Fibroblast of skin of left quadriceps (primary cell): ENCODE measurements at regions not wholly inside any gene's neighbourhood (a gene's known extent, or its start where the extent isn't known, plus 50 kb on each side); places are given as distances from the start of the nearest gene placed in this dataset.
"Not testable (repeated sequence)": the region's sequence is repeated elsewhere in the genome, so short reads cannot be mapped to it uniquely, and the experiment has no call there.

Experiments
- DNase-seq, 2 experiments: peaks; one replicate each; pipeline ENCODE4 v3.0.0-alpha.2; 2013; ENCODE audit warnings: low read depth in 2 of 2

- no peak for DNase-seq
Measured at GRCh38 chr10:4396401-4397283, 429.4 kb upstream of the AKR1E2 start.

GRCh38 chr10:4395731-4396130, 430.3 kb upstream of the AKR1E2 start:
- DNase-seq, result no peak

GRCh38 chr10:4394455-4394854, 431.6 kb upstream of the AKR1E2 start:
- not testable (repeated sequence) for DNase-seq

GRCh38 chr10:4391683-4392082, 434.3 kb upstream of the AKR1E2 start:
- DNase-seq, result no peak

GRCh38 chr10:4390219-4390618, 435.8 kb upstream of the AKR1E2 start:
- no peak for DNase-seq

- no peak for DNase-seq
Measured at GRCh38 chr10:4385231-4385870, 440.7 kb upstream of the AKR1E2 start.

- peak in 1 of 2 experiments; percentile 46 for DNase-seq
Measured at GRCh38 chr10:4384245-4384644, 441.8 kb upstream of the AKR1E2 start.

- DNase-seq, result no peak
Measured at GRCh38 chr10:4383651-4384098, 442.3 kb upstream of the AKR1E2 start.

- no peak for DNase-seq
Measured at GRCh38 chr10:4382811-4383210, 443.2 kb upstream of the AKR1E2 start.

- DNase-seq, result no peak
Measured at GRCh38 chr10:4373612-4374011, 452.4 kb upstream of the AKR1E2 start.

GRCh38 chr10:4373098-4373497, 452.9 kb upstream of the AKR1E2 start:
- DNase-seq, result no peak

GRCh38 chr10:4372601-4373000, 453.4 kb upstream of the AKR1E2 start:
- DNase-seq, result peak; percentile 99

- DNase-seq, result no peak
Measured at GRCh38 chr10:4371691-4372295, 454.2 kb upstream of the AKR1E2 start.

- DNase-seq, result no peak
Measured at GRCh38 chr10:4370376-4370775, 455.6 kb upstream of the AKR1E2 start.

GRCh38 chr10:4361581-4361980, 464.4 kb upstream of the AKR1E2 start:
- no peak for DNase-seq

GRCh38 chr10:4359003-4359402, 467.0 kb upstream of the AKR1E2 start:
- DNase-seq, result no peak

GRCh38 chr10:4357911-4358310, 468.1 kb upstream of the AKR1E2 start:
- no peak for DNase-seq

GRCh38 chr10:4355350-4355749, 470.7 kb upstream of the AKR1E2 start:
- no peak for DNase-seq

GRCh38 chr10:4354382-4354812, 471.6 kb upstream of the AKR1E2 start:
- DNase-seq, result no peak

GRCh38 chr10:4353964-4354363, 472.0 kb upstream of the AKR1E2 start:
- DNase-seq, result no peak

- DNase-seq, result no peak
Measured at GRCh38 chr10:4353059-4353655, 472.9 kb upstream of the AKR1E2 start.

GRCh38 chr10:4352414-4352961, 473.5 kb upstream of the AKR1E2 start:
- no peak for DNase-seq
